Memory B cell (primary cell): ENCODE measurements at regions not wholly inside any gene's neighbourhood (a gene's known extent, or its start where the extent isn't known, plus 50 kb on each side); places are given as distances from the start of the nearest gene placed in this dataset.
A peak's percentile ranks its signal among the peaks of the same experiment; 100 is the strongest.

Experiments used
- ATAC-seq: fragments of 150-1000 bp; cut with Tn5 transposase; 2 replicates; pipeline ENCODE4 v1.10.0; 2021; ENCODE audit warnings: low read depth, mild to moderate bottlenecking, moderate library complexity
- DNase-seq, 2 donors: peaks; one replicate each; pipeline ENCODE4 v3.0.0; 2022; ENCODE audit warnings: low spot score in 2 of 2
- H3K27ac Mint-ChIP-seq: one replicate; pipeline ENCODE4 v1.8.0; 2022; ENCODE audit warnings: mild to moderate bottlenecking, moderate library complexity, mixed read lengths
- H3K27me3 Mint-ChIP-seq: one replicate; pipeline ENCODE4 v1.8.0; 2022; ENCODE audit warnings: mixed read lengths
- H3K36me3 Mint-ChIP-seq: one replicate; pipeline ENCODE4 v1.8.0; 2022; ENCODE audit warnings: mild to moderate bottlenecking, mixed read lengths
- H3K4me1 Mint-ChIP-seq: one replicate; pipeline ENCODE4 v1.8.0; 2022; ENCODE audit warnings: mixed read lengths
- H3K4me3 Mint-ChIP-seq: one replicate; pipeline ENCODE4 v1.8.0; 2022; ENCODE audit warnings: mild to moderate bottlenecking, moderate library complexity, mixed read lengths
- H3K9me3 Mint-ChIP-seq: one replicate; pipeline ENCODE4 v1.8.0; 2022; ENCODE audit warnings: mixed read lengths

DNA sequence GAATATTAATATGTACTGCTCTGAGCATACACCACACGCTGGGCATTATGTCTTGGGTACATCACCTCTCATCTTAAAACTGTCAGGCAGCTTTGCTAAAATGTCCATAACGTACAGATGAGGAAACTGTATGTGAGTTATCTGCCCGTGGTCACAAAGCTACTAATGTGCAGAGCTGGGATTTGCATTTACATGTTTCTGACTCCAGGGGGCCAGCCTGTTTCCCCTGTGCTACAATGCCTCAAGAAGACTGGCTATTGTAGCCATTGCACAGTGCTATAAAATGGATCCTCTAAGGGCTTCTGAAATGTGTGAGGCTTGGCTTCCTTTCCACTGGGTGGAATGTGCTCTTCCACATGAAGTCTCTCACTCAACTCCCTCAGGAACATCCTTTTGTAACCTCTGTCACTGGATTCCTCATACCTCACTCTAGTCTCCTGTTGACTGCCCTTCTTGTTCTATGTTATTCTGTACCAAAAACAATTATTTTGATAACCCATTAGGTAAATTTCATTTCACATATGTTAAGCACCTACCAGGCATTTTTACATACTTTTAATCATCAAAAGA, 95.6 kb upstream of the HTR2A start:
- no peak for DNase-seq
- peak; percentile 26 for ATAC-seq
- peaks cover 8% of the 10 kb centered on the region for H3K4me1 Mint-ChIP-seq
- no peaks in the 10 kb centered on the region for H3K9me3 Mint-ChIP-seq
- no peak overlapping the region for H3K4me3 Mint-ChIP-seq
- no peaks in the 10 kb centered on the region for H3K36me3 Mint-ChIP-seq
- H3K27ac Mint-ChIP-seq: no peak overlapping the region
- no peaks in the 10 kb centered on the region for H3K27me3 Mint-ChIP-seq

DNA sequence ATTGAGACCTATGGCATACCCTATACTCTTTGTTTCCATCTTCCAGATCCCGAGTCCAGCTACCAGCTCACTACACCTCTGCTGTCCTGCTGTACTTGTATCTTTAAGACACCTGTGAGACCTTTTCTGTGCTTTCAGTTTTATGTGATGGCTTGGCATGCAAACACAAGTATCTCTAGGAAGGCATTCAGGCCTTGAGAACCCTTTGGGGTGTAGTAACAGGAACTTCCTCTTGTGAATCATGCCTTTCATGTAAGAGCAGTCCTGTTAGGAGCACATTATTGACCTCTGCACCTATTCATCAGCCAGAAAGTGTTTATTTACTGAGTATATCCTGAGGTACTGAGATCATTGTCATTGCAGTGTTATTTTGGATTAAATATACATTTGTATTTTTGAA, 87.0 kb upstream of the HTR2A start:
- ATAC-seq: peak; percentile 53
- H3K9me3 Mint-ChIP-seq: no peaks in the 10 kb centered on the region
- H3K27me3 Mint-ChIP-seq: no peaks in the 10 kb centered on the region
- H3K4me3 Mint-ChIP-seq: peak overlapping the region; percentile 78
- peak in 1 of 2 donors; percentile 37 for DNase-seq
- no peaks in the 10 kb centered on the region for H3K36me3 Mint-ChIP-seq
- peaks cover 21% of the 10 kb centered on the region for H3K4me1 Mint-ChIP-seq
- H3K27ac Mint-ChIP-seq: peak overlapping the region; percentile 95

DNA sequence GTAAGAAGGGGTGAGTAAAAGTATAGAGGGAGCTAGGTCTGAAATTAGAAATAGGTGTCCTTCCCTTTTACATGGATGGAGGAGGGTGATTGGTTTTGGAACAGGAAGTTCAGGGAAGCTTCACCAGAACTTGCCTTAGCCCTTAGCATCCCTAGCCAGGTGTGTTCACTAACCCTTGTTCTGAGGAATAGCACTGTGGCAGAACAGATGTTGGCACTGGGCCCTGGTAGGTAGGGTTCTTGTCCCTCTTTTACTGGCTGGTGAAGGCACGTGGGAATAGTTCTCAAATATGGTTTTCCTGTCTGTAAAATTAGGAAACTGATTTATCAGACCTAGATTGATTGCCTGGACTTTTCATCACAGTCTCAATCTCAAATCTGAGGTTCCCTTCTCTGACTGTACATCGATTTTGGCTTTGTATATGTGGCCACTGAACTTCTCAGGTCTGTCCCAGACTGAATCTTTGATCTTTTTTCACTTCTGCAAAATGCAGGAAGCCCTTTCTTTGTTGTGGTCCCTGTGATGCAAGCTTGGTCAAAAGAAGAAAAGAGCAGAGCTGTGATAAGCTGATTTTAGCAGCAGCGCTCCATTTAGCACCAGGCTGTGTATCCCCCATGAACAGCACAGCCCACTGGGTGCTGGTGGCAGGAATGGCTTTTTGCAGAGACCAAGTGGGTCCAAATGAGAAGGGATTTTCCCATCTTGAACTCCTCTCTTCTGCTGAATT, 86.2 kb upstream of the HTR2A start:
- peak overlapping the region; percentile 78 for H3K4me3 Mint-ChIP-seq
- ATAC-seq: peak; percentile 94
- H3K36me3 Mint-ChIP-seq: no peaks in the 10 kb centered on the region
- peak; percentile 36 to 62 for DNase-seq
- H3K27me3 Mint-ChIP-seq: no peaks in the 10 kb centered on the region
- H3K9me3 Mint-ChIP-seq: no peaks in the 10 kb centered on the region
- peaks cover 21% of the 10 kb centered on the region for H3K4me1 Mint-ChIP-seq
- peak overlapping the region; percentile 95 for H3K27ac Mint-ChIP-seq

DNA sequence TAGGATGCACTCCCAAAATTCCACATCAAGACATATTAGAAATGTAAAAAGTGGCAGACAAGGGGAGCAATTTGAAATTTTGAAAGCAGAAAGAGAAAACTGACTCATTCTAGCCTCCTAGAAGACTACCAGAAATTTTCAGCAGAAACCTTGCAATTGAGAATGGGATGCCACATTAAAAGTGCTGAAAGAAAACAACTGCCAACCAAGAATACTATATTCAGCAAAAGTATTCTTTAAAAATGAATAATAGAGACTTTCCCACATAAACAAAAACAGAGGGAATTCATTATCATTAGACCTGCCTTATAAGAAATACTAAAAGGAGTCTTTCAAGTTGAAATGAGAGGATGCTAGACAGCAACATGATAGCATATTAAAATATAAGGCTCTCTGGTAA, 78.3 kb upstream of the HTR2A start:
- Mint-ChIP-seq H3K27me3 (no peaks in the 10 kb centered on the region), H3K9me3 (peaks cover 10% of the 10 kb centered on the region)

DNA sequence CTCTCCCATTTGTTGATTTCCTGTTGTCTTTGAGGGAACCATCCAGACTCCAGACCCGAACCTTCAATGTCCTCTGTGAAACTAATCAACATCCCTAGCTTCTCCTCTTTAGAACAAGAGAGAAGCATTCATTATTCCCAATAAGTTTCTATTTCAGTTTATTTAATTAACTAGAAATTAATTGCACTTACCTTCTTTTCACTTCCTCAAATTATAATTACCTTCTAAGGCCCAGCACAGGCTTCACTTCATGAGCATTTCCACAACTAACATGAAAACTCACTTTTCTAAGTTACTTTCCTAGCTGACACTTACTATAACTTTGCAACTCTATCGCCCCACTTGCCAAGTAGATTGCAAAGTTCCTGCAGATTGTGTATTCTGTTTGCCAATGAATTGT, 71.6 kb upstream of the HTR2A start:
- Mint-ChIP-seq H3K36me3 (no peaks in the 10 kb centered on the region), H3K4me1 (peaks cover 10% of the 10 kb centered on the region), H3K27me3 (no peaks in the 10 kb centered on the region), H3K27ac (no peak overlapping the region), H3K4me3 (no peak overlapping the region), H3K9me3 (no peaks in the 10 kb centered on the region)
- no peak for ATAC-seq
- no peak for DNase-seq

More for the DNA sequence above, 78.3 kb upstream of the HTR2A start:
- no peak for ATAC-seq
- peaks cover 12% of the 10 kb centered on the region for H3K4me1 Mint-ChIP-seq
- H3K4me3 Mint-ChIP-seq: no peak overlapping the region
- peaks cover 10% of the 10 kb centered on the region for H3K36me3 Mint-ChIP-seq
- no peak overlapping the region for H3K27ac Mint-ChIP-seq
- no peak for DNase-seq

DNA sequence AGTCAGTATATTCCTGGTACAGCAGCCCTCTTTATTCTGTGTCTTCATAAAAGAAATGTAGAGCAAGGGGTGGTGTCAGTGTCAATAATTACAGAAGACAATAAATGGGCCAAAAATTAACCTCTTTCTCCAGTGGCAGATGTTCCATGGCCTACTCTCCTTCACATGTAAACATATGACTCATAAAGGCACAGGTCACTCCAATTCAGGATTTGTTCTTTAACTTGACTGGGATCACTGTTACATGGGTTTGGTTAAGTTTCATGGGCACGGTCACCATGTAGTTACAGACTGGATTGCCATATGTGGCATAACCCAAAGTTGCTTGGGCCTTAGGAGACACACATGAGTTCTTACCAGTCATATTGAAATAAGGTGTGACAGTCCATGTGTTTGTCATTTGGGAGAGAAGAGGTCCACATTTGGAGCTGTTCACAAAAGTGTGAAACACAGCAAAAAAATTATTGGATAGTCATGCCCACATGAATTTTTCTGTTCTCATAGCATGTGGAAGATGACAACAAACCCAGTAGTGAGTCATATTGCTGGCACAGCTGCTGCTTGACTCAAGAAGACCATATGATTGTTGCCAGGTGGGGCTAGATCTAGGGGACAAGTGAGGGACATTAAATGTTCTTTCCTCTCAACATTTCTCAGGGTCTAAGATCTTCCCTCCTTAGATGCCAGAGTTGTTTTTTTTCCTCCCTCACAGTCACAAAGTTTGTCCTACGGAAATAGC, 68.1 kb upstream of the HTR2A start:
- DNase-seq: no peak
- Mint-ChIP-seq H3K36me3 (no peaks in the 10 kb centered on the region), H3K27me3 (no peaks in the 10 kb centered on the region), H3K27ac (no peak overlapping the region), H3K4me3 (no peak overlapping the region), H3K4me1 (peaks cover 10% of the 10 kb centered on the region), H3K9me3 (no peaks in the 10 kb centered on the region)
- ATAC-seq: no peak

GRCh38 chr13:46963904-46964303, 67.1 kb upstream of the HTR2A start:
- ATAC-seq: no peak
- Mint-ChIP-seq H3K4me3 (no peak overlapping the region), H3K27me3 (peaks cover 2% of the 10 kb centered on the region), H3K4me1 (peaks cover 10% of the 10 kb centered on the region), H3K9me3 (no peaks in the 10 kb centered on the region), H3K27ac (no peak overlapping the region), H3K36me3 (no peaks in the 10 kb centered on the region)
- no peak for DNase-seq

- Mint-ChIP-seq H3K4me1 (peaks cover 2% of the 10 kb centered on the region), H3K27me3 (peaks cover 2% of the 10 kb centered on the region), H3K4me3 (no peak overlapping the region), H3K36me3 (no peaks in the 10 kb centered on the region), H3K9me3 (no peaks in the 10 kb centered on the region), H3K27ac (no peak overlapping the region)
- DNase-seq (no peak), ATAC-seq (no peak)
Observed at GRCh38 chr13:46962281-46962941, 65.6 kb upstream of the HTR2A start.

DNA sequence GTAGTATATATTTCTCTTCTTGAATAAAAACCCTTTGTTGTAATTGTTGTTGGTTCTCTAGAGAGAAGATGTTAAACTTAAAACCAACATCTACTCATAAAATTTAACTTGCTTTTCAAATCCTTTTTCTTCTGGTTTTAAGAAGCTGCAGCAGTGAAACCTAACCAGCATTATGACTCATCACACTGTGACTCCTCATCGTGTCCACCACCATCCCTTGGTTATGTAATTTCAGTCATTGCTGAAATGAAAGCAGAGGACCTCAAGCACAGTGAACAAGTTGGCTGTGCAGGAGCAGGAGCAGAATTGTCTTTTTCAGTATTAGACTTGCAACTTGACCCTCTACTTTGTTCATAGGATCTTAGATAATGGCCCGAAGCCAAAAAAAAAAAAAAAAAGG, 64.9 kb upstream of the HTR2A start:
- no peak overlapping the region for H3K4me3 Mint-ChIP-seq
- no peak overlapping the region for H3K27ac Mint-ChIP-seq
- peaks cover 2% of the 10 kb centered on the region for H3K4me1 Mint-ChIP-seq
- peaks cover 2% of the 10 kb centered on the region for H3K27me3 Mint-ChIP-seq
- H3K36me3 Mint-ChIP-seq: no peaks in the 10 kb centered on the region
- no peak for DNase-seq
- no peak for ATAC-seq
- no peaks in the 10 kb centered on the region for H3K9me3 Mint-ChIP-seq

GRCh38 chr13:46953941-46954340, 57.1 kb upstream of the HTR2A start:
- no peak overlapping the region for H3K27ac Mint-ChIP-seq
- DNase-seq (no peak), ATAC-seq (no peak)
- no peaks in the 10 kb centered on the region for H3K27me3 Mint-ChIP-seq
- H3K9me3 Mint-ChIP-seq: no peaks in the 10 kb centered on the region
- H3K4me1 Mint-ChIP-seq: peaks cover 8% of the 10 kb centered on the region
- H3K36me3 Mint-ChIP-seq: no peaks in the 10 kb centered on the region
- H3K4me3 Mint-ChIP-seq: no peak overlapping the region

DNA sequence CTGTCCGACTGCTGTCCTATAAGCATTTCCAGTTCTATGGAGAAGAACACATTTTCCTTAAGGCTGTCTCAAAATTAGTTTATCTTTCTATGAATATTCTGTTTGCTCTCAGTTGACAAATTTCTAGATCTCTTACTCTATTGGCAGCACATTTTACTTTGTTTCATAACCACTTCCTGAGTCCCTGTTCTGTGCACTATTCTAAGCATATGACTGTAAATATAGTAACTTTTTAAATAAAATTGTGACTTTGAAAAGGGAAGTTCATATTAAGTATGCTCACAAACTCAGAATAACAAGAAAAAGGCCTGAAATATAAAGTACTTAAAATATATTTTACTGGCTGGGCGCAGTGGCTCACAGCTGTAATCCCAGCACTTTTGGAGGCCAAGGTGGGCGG, 56.5 kb upstream of the HTR2A start:
- Mint-ChIP-seq H3K9me3 (no peaks in the 10 kb centered on the region), H3K36me3 (no peaks in the 10 kb centered on the region), H3K27ac (no peak overlapping the region), H3K4me3 (peak overlapping the region; percentile 39), H3K4me1 (peaks cover 8% of the 10 kb centered on the region), H3K27me3 (no peaks in the 10 kb centered on the region)
- DNase-seq (no peak), ATAC-seq (no peak)

DNA sequence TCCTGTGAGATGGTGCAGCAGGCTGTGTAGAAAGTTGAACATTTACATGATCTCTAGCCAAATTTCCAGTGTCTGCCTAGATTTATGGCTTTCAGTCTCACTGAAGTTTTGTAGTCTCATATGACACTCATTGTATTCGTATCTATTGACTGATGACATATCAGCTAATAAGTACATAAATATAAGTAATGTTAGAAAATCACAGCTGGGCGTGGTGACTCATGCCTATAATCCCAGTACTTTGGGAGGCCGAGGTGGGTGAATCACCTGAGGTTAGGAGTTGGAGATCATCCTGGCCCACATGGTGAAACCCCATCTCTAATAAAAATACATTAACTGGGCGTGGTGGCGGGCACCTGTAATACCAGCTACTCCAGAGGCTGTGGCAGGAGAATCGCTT, 54.7 kb upstream of the HTR2A start:
- Mint-ChIP-seq H3K27me3 (no peaks in the 10 kb centered on the region), H3K4me3 (no peak overlapping the region), H3K4me1 (peaks cover 8% of the 10 kb centered on the region), H3K9me3 (no peaks in the 10 kb centered on the region), H3K36me3 (no peaks in the 10 kb centered on the region), H3K27ac (no peak overlapping the region)
- DNase-seq (no peak), ATAC-seq (no peak)

DNA sequence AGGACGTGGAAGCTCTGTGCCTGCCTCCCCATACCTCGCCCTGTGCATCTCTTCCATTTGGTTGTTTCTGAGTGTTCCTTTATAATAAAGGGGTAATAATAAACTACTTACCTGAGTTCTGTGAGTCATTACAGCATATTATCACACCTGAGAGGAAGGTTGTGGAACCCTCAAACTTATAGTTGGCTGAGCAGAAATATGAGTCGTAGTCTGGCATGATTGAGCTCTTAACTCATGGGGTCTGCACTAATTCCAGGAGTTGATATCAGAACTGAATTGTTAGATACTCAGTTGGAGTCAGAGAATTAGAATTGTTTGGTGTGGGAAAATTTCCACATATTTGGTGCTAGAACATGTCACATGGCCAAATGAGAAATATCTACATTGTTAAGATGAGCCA, 52.4 kb upstream of the HTR2A start:
- Mint-ChIP-seq H3K27me3 (no peaks in the 10 kb centered on the region), H3K4me3 (no peak overlapping the region), H3K9me3 (peaks cover 5% of the 10 kb centered on the region), H3K36me3 (no peaks in the 10 kb centered on the region), H3K27ac (no peak overlapping the region), H3K4me1 (peaks cover 8% of the 10 kb centered on the region)
- ATAC-seq (no peak), DNase-seq (no peak)

- Mint-ChIP-seq H3K27ac (no peak overlapping the region), H3K36me3 (no peaks in the 10 kb centered on the region), H3K27me3 (no peaks in the 10 kb centered on the region), H3K9me3 (peaks cover 9% of the 10 kb centered on the region), H3K4me3 (no peak overlapping the region), H3K4me1 (peaks cover 5% of the 10 kb centered on the region)
- no peak for DNase-seq
- ATAC-seq: no peak
Observed at GRCh38 chr13:46948338-46948737, 51.5 kb upstream of the HTR2A start.
